A549 (cell line): ENCODE measurements at regions not wholly inside any gene's neighbourhood (a gene's known extent, or its start where the extent isn't known, plus 50 kb on each side); places are given as distances from the start of the nearest gene placed in this dataset.
A peak's percentile ranks its signal among the peaks of the same experiment; 100 is the strongest.

Experiments
- ATAC-seq, 2 experiments: fragments of 200-7000 bp in 1 of 2; fragments of >200 bp in 1 of 2; cut with Nextera tagmentation in 1 of 2; cut with Tn5 transposase in 1 of 2; 3 replicates each; pipeline versions ENCODE4 v1.8.0 to v1.9.1; 2018 to 2020; ENCODE audit warnings: mild to moderate bottlenecking in 1 of 2, moderate library complexity in 1 of 2
- CTCF ChIA-PET: fragments of 300-600 bp; sonication (Branson Sonifier 250); formaldehyde crosslinking; extraction: SDS; loops from one replicate; lab custom pipeline; 2021; ENCODE audit warnings: antibody characterized with exemption, inconsistent platforms; lab: Yijun Ruan, JAX
- POLR2A ChIA-PET: fragments of 350-600 bp; formaldehyde crosslinking; extraction: SDS; loops from one replicate; lab custom pipeline; 2021; ENCODE audit warnings: antibody characterized with exemption, inconsistent platforms; lab: Yijun Ruan, JAX
- DNase-seq, 2 experiments: peaks; one replicate each; pipeline versions ENCODE4 v3.0.0 to v3.0.0-alpha.2; 2011 to 2016; ENCODE audit warnings: low read depth in 1 of 2, low spot score in 1 of 2
- FAIRE-seq: peaks from 2 replicates; lab custom pipeline; 2011; peaks lifted over from hg19 to GRCh38; lab: Jason Lieb, UNC
- H3K27ac ChIP-seq, 2 experiments: fragments of >200 bp; sonication (Bioruptor Twin); formaldehyde crosslinking; 3 replicates each; pipeline ENCODE4 v1.5.1; 2016 to 2017
- H3K4me1 ChIP-seq: fragments of >200 bp; sonication (Bioruptor Twin); formaldehyde crosslinking; 3 replicates; pipeline ENCODE4 v1.6.1; 2016
- H3K4me2 ChIP-seq: fragments of >200 bp; sonication (Bioruptor Twin); formaldehyde crosslinking; 3 replicates; pipeline ENCODE4 v1.6.1; 2016
- H3K4me3 ChIP-seq: fragments of >200 bp; sonication (Bioruptor Twin); formaldehyde crosslinking; 3 replicates; pipeline ENCODE4 v1.5.1; 2016
- H3K9me3 ChIP-seq: fragments of >200 bp; sonication (Bioruptor Twin); formaldehyde crosslinking; 3 replicates; pipeline ENCODE4 v1.6.1; 2016
- BHLHE40 ChIP-seq: IDR thresholded peaks from 2 replicates; pipeline ENCODE4 v1.6.1; 2012; ENCODE audit warnings: low read depth, low read length, inconsistent platforms
- CBX2 ChIP-seq: fragments of 200-600 bp; sonication (generic); IDR thresholded peaks from 2 replicates; pipeline ENCODE4 v1.6.1; 2016; ENCODE audit warnings: low read depth, mild to moderate bottlenecking, borderline replicate concordance
- CBX8 ChIP-seq: fragments of 200-600 bp; sonication (generic); IDR thresholded peaks from 2 replicates; pipeline ENCODE4 v1.6.1; 2016
- CHD4 ChIP-seq: fragments of 200-600 bp; sonication (generic); IDR thresholded peaks from 2 replicates; pipeline ENCODE4 v1.6.1; 2016; ENCODE audit warnings: antibody characterized with exemption, mild to moderate bottlenecking, borderline replicate concordance
- E2F6 ChIP-seq: IDR thresholded peaks from 2 replicates; pipeline ENCODE4 v1.6.1; 2012; ENCODE audit warnings: low read depth, borderline replicate concordance
- ESRRA ChIP-seq: fragments of 150-350 bp; IDR thresholded peaks from 2 replicates; pipeline ENCODE4 v1.6.1; 2014; ENCODE audit warnings: mild to moderate bottlenecking, low read length, borderline replicate concordance
- FOSL2 ChIP-seq, 2 experiments: fragments of 450-650 bp in 1 of 2; fragments of >200 bp in 1 of 2; sonication (Bioruptor Twin) in 1 of 2; formaldehyde crosslinking; IDR thresholded peaks; 2 replicates each; pipeline versions ENCODE4 v1.5.0 to v1.6.1; 2016 to 2020; ENCODE audit warnings: mild to moderate bottlenecking in 1 of 2, moderate library complexity in 1 of 2
- GATA3 ChIP-seq: IDR thresholded peaks from 2 replicates; pipeline ENCODE4 v1.6.1; 2012; ENCODE audit warnings: borderline replicate concordance
- HEYL ChIP-seq: fragments of 250-450 bp; sonication (Bioruptor Pico); IDR thresholded peaks from 2 replicates; pipeline ENCODE4 v1.8.0; 2021; ENCODE audit warnings: mild to moderate bottlenecking, moderate library complexity
- HMGXB4 ChIP-seq: fragments of 250-450 bp; sonication (Bioruptor Pico); IDR thresholded peaks from 2 replicates; pipeline ENCODE4 v1.5.0; 2021; ENCODE audit warnings: mild to moderate bottlenecking, moderate library complexity, borderline replicate concordance
- HOXB13 ChIP-seq: fragments of 250-450 bp; sonication (Bioruptor Pico); IDR thresholded peaks from 2 replicates; pipeline ENCODE4 v1.5.0; 2020; ENCODE audit warnings: low read depth, mild to moderate bottlenecking, moderate library complexity
- JUNB ChIP-seq: fragments of >200 bp; sonication (Bioruptor Twin); formaldehyde crosslinking; IDR thresholded peaks from 2 replicates; pipeline ENCODE4 v1.6.1; 2016
- KDM1A ChIP-seq: fragments of 200-600 bp; sonication (generic); IDR thresholded peaks from 2 replicates; pipeline ENCODE4 v1.6.1; 2016; ENCODE audit warnings: low read depth, mild to moderate bottlenecking
- MAFK ChIP-seq: fragments of 450-650 bp; IDR thresholded peaks from 2 replicates; pipeline ENCODE4 v1.6.1; 2014; ENCODE audit not compliant: partially characterized antibody
- MAX ChIP-seq: IDR thresholded peaks from 2 replicates; pipeline ENCODE4 v1.6.1; 2012
- MAZ ChIP-seq: fragments of 150-350 bp; IDR thresholded peaks from 2 replicates; pipeline ENCODE4 v1.6.1; 2014; ENCODE audit warnings: antibody characterized with exemption, low read depth, low read length, borderline replicate concordance
- NFE2L2 ChIP-seq: fragments of 150-350 bp; conservative IDR thresholded peaks from 2 replicates; pipeline ENCODE4 v1.6.1; 2014; ENCODE audit warnings: low read length
- NR3C1 ChIP-seq: fragments of >200 bp; sonication (Bioruptor Twin); formaldehyde crosslinking; IDR thresholded peaks from 3 replicates; pipeline ENCODE4 v1.6.1; 2017
- RCOR1 ChIP-seq: fragments of 150-350 bp; IDR thresholded peaks from 2 replicates; pipeline ENCODE4 v1.6.1; 2014; ENCODE audit warnings: antibody characterized with exemption, low read length, low read depth
- RFX5 ChIP-seq: fragments of 450-650 bp; IDR thresholded peaks from 2 replicates; pipeline ENCODE4 v1.7.1; 2014; ENCODE audit warnings: antibody characterized with exemption, mild to moderate bottlenecking, moderate library complexity
- SMC3 ChIP-seq: fragments of >200 bp; sonication (Bioruptor Twin); formaldehyde crosslinking; IDR thresholded peaks from 3 replicates; pipeline ENCODE4 v1.6.1; 2018; ENCODE audit warnings: inconsistent platforms
- TP53 ChIP-seq: fragments of 250-450 bp; sonication (Bioruptor Pico); IDR thresholded peaks from 2 replicates; pipeline ENCODE4 v1.5.0; 2021; ENCODE audit warnings: mild to moderate bottlenecking, moderate library complexity
- ZC3H11A ChIP-seq: fragments of 450-650 bp; IDR thresholded peaks from 2 replicates; pipeline ENCODE4 v1.6.1; 2014; ENCODE audit warnings: antibody characterized with exemption, mild to moderate bottlenecking
- WGBS: methylation state at CpG from one replicate; pipeline ENCODE4 v1.1.6; 2017; ENCODE audit errors: missing lambda C conversion rate; 5-methylcytosine and 5-hydroxymethylcytosine counted together

- H3K4me1 ChIP-seq = no peaks in the 10 kb centered on the region
- no peak for ATAC-seq
- CTCF ChIA-PET = no interaction called here
- H3K27ac ChIP-seq = no peak overlapping the region
- no peak for FAIRE-seq
- DNase-seq = peak in 1 of 2 experiments; percentile 6
- TF ChIP-seq ESRRA (no peak), SMC3 (no peak), NR3C1 (no peak), CBX8 (no peak), HEYL (no peak)
- TF ChIP-seq, all 56 proteins: peak for 0
- H3K9me3 ChIP-seq = peaks cover 4% of the 10 kb centered on the region; the same call in 1 of the 3 replicates
- POLR2A ChIA-PET = no interaction called here
- H3K4me2 ChIP-seq = no peak overlapping the region
- WGBS = 15% methylated on average over 3 of the region's 3 CpGs
- H3K4me3 ChIP-seq = no peak overlapping the region
These were observed 434.2 kb upstream of the CNTN3 start for GRCh38 chr3:75048650-75049049.

GRCh38 chr3:75049533-75049932 is 435.1 kb upstream of the CNTN3 start:
- no peak overlapping the region for H3K4me3 ChIP-seq
- 10% methylated on average over 5 of the region's 5 CpGs for WGBS
- CTCF ChIA-PET = no interaction called here
- no peak for ATAC-seq
- POLR2A ChIA-PET = no interaction called here
- no peak overlapping the region for H3K4me2 ChIP-seq
- DNase-seq = no peak
- H3K4me1 ChIP-seq = no peaks in the 10 kb centered on the region
- no peak overlapping the region for H3K27ac ChIP-seq
- no peak for TF ChIP-seq CBX2
- no peak for TF ChIP-seq JUNB
- TF ChIP-seq FOSL2 (IDR thresholded peaks at IDR 0.05) = no peak
- TF ChIP-seq FOSL2 (CRISPR knock-in tag; IDR thresholded peaks at IDR 0.05) = no peak
- TF ChIP-seq CBX8 = no peak
- no peak for TF ChIP-seq NR3C1
- no peak for TF ChIP-seq HMGXB4 (CRISPR knock-in tag)
- no peak for TF ChIP-seq MAZ
- no peak for TF ChIP-seq E2F6
- TF ChIP-seq KDM1A = no peak
- no peak for TF ChIP-seq CHD4
- no peak for TF ChIP-seq TP53 (CRISPR knock-in tag)
- no peak for TF ChIP-seq ZC3H11A
- no peak for TF ChIP-seq RFX5
- no peak for TF ChIP-seq MAX
- TF ChIP-seq GATA3 = no peak
- no peak for TF ChIP-seq MAFK
- TF ChIP-seq HOXB13 = no peak
- no peak for TF ChIP-seq NFE2L2
- 0 out of 3 replicates have a peak, but pooled peaks cover under 1% of the 10 kb centered on the region for H3K9me3 ChIP-seq
- no peak for FAIRE-seq

- H3K4me3 ChIP-seq = no peak overlapping the region
- no peak for FAIRE-seq
- DNase-seq = no peak
- 0% methylated on average over 1 of the region's 1 CpG for WGBS
- no peak for ATAC-seq
- TF ChIP-seq BHLHE40 = no peak
- TF ChIP-seq RCOR1 = no peak
- no peak for TF ChIP-seq CBX8
- no peaks in the 10 kb centered on the region for H3K9me3 ChIP-seq
- H3K4me2 ChIP-seq = no peak overlapping the region
- no peaks in the 10 kb centered on the region for H3K4me1 ChIP-seq
- ChIA-PET CTCF (no interaction called here), POLR2A (no interaction called here)
- H3K27ac ChIP-seq = no peak overlapping the region
These were observed 444.7 kb upstream of the CNTN3 start for GRCh38 chr3:75059120-75059519.
